GM12892 (cell line): ENCODE measurements at regions not wholly inside any gene's neighbourhood (a gene's known extent, or its start where the extent isn't known, plus 50 kb on each side); places are given as distances from the start of the nearest gene placed in this dataset.
A peak's percentile ranks its signal among the peaks of the same experiment; 100 is the strongest.

Experiments used
- DNase-seq: peaks from one replicate; pipeline ENCODE4 v3.0.0; 2011; ENCODE audit not compliant: insufficient read length
- FAIRE-seq: peaks from 2 replicates; lab custom pipeline; 2011; peaks lifted over from hg19 to GRCh38; lab: Jason Lieb, UNC
- POLR2A ChIP-seq: IDR thresholded peaks from 2 replicates; pipeline ENCODE4 v1.6.1; 2011; ENCODE audit warnings: low read depth, low read length, control low read depth
- POLR2AphosphoS5 ChIP-seq: IDR thresholded peaks from 2 replicates; pipeline ENCODE4 v1.6.1; 2011; ENCODE audit warnings: low read depth, low read length, control low read depth
- TAF1 ChIP-seq: IDR thresholded peaks from 2 replicates; pipeline ENCODE4 v1.6.1; 2011; ENCODE audit warnings: low read depth, mild to moderate bottlenecking, control low read depth, low read length, borderline replicate concordance

DNA sequence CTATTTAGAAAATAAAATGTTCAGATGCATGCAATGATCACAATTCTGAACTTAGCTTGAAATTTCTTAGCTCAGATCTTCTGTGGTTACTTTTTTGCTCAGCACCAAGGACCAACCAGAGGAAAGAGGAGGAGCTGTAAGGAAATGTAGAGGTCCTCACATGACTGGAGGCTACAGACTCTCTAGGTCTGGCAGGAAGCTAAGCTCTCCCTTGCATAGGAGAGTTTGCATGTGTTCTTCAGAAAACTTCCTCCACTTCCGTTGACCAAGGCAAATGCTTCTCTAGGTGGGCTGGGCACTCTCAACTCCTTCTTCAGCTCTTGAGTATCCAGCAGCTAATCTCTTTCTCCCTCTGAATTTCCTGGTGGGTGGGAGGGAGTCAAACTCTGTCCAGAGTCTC lies 119.6 kb downstream of the BTC start:
- TF ChIP-seq POLR2AphosphoS5, result no peak
- TF ChIP-seq POLR2A, result no peak
- no peak for TF ChIP-seq TAF1
- FAIRE-seq (no peak), DNase-seq (no peak)

GRCh38 chr4:74675673-74676279 lies 118.5 kb downstream of the BTC start:
- FAIRE-seq (peak; percentile 65), DNase-seq (no peak)
- TF ChIP-seq TAF1 (no peak), POLR2A (no peak), POLR2AphosphoS5 (no peak)

GRCh38 chr4:74682567-74683359 lies 111.6 kb downstream of the BTC start:
- no peak for DNase-seq
- FAIRE-seq, result no peak
- TF ChIP-seq POLR2AphosphoS5, result no peak
- TF ChIP-seq POLR2A, result no peak
- no peak for TF ChIP-seq TAF1

GRCh38 chr4:74692972-74693371 lies 101.4 kb downstream of the BTC start:
- TF ChIP-seq POLR2A, result no peak
- TF ChIP-seq POLR2AphosphoS5, result no peak
- FAIRE-seq (no peak), DNase-seq (no peak)
